CD4-positive, alpha-beta T cell (primary cell): ENCODE measurements at regions not wholly inside any gene's neighbourhood (a gene's known extent, or its start where the extent isn't known, plus 50 kb on each side); places are given as distances from the start of the nearest gene placed in this dataset.

Source experiments
- ATAC-seq: fragments of 200-7000 bp; cut with Tn5 transposase; one replicate; pipeline ENCODE4 v1.10.0; 2022; ENCODE audit warnings: mild to moderate bottlenecking; ENCODE audit not compliant: poor library complexity
- CTCF ChIA-PET: fragments of 350-600 bp; sonication (Branson Sonifier 250); formaldehyde crosslinking; loops from one replicate; lab custom pipeline; 2021; ENCODE audit warnings: antibody characterized with exemption, inconsistent platforms; lab: Charles Lee
- POLR2A ChIA-PET: fragments of 350-600 bp; sonication (Branson Sonifier 250); formaldehyde crosslinking; loops from one replicate; lab custom pipeline; 2021; ENCODE audit warnings: antibody characterized with exemption, inconsistent platforms; lab: Charles Lee
- DNase-seq, 14 experiments: peaks; one replicate each; pipeline ENCODE4 v3.0.0-alpha.2; 2013 to 2020; ENCODE audit warnings: mixed read lengths in 2 of 14
- H3K27ac ChIP-seq, 2 donors: one replicate each; pipeline versions ENCODE4 v1.5.1 to v1.7.0; 2013; ENCODE audit warnings: low read length in 2 of 2, low read depth in 1 of 2, mild to moderate bottlenecking in 1 of 2
- H3K27me3 ChIP-seq, 2 experiments: 1 replicate in 1 of 2; 2 replicates in 1 of 2; pipeline versions ENCODE4 v1.6.1 to v1.7.0; 2013; ENCODE audit warnings: low read length in 2 of 2, control low read depth in 1 of 2, mild to moderate bottlenecking in 1 of 2, moderate library complexity in 1 of 2; ENCODE audit not compliant: insufficient read depth in 2 of 2, control insufficient read depth in 1 of 2
- H3K36me3 ChIP-seq: one replicate; pipeline ENCODE4 v1.6.1; 2013; ENCODE audit warnings: low read length, control low read depth; ENCODE audit not compliant: insufficient read depth
- H3K4me1 ChIP-seq: one replicate; pipeline ENCODE4 v1.6.1; 2013; ENCODE audit warnings: low read length, control low read depth; ENCODE audit not compliant: insufficient read depth
- H3K4me3 ChIP-seq: one replicate; pipeline ENCODE4 v1.5.1; 2013; ENCODE audit warnings: mild to moderate bottlenecking, low read length, moderate library complexity
- H3K9me3 ChIP-seq, 2 experiments: 1 replicate in 1 of 2; 2 replicates in 1 of 2; pipeline versions ENCODE4 v1.6.1 to v1.7.0; 2013; ENCODE audit warnings: low read length in 2 of 2, mild to moderate bottlenecking in 2 of 2, control low read depth in 1 of 2, moderate library complexity in 1 of 2; ENCODE audit not compliant: control insufficient read depth in 1 of 2, insufficient read depth in 1 of 2
- H3K27ac Mint-ChIP-seq: one replicate; pipeline ENCODE4 v1.8.0; 2020; ENCODE audit warnings: mixed read lengths
- H3K27me3 Mint-ChIP-seq: one replicate; pipeline ENCODE4 v1.8.0; 2021; ENCODE audit warnings: mixed read lengths
- H3K36me3 Mint-ChIP-seq: one replicate; pipeline ENCODE4 v1.8.0; 2021; ENCODE audit warnings: low read depth, mixed read lengths
- H3K4me1 Mint-ChIP-seq: one replicate; pipeline ENCODE4 v1.8.0; 2021; ENCODE audit warnings: low read depth, mixed read lengths
- H3K4me3 Mint-ChIP-seq: one replicate; pipeline ENCODE4 v1.8.0; 2020; ENCODE audit warnings: mild to moderate bottlenecking, mixed read lengths
- H3K9me3 Mint-ChIP-seq: one replicate; pipeline ENCODE4 v1.8.0; 2020; ENCODE audit warnings: mixed read lengths
- intact Hi-C, 2 experiments: fragments of 100-400 bp; cut with DNase I in 1 of 2; cut with micrococcal nuclease in 1 of 2; formaldehyde crosslinking; loops; one replicate each; pipeline versions ENCODE4 v1.15.1 to v1.9.0; 2023 to 2025; cut with DNase I, micrococcal nuclease
- TF ChIP-seq, protein P1 (sequence below): fragments of 200-600 bp; IDR thresholded peaks from one replicate; pipeline ENCODE4 v1.8.0; 2022; ENCODE audit warnings: antibody characterized with exemption, mild to moderate bottlenecking

DNA sequence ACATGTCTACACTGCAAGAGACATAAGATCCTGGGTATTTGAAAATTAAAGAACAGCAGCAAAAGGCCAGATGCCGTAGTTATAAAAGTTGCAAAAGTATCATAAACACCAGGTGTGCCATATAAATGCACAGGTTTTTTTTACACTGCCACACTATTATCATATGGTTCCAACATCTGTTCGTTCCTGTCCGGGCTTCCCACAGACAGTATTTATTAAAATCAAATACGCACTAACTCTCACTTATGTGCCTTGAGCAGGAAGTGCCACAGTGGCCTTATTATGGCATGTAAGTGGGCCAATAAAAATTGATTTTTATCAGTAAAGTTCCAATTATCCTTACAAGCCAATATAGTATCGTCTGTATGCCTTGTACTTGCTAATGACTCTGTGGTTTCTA lies 873.2 kb downstream of the RPA4 start:
- DNase-seq (no peak), ATAC-seq (no peak)
- no peaks in the 10 kb centered on the region for H3K4me1 ChIP-seq
- H3K36me3 ChIP-seq: no peaks in the 10 kb centered on the region
- Mint-ChIP-seq H3K36me3 (no peaks in the 10 kb centered on the region), H3K27me3 (no peaks in the 10 kb centered on the region), H3K9me3 (no peaks in the 10 kb centered on the region), H3K27ac (no peak overlapping the region), H3K4me3 (no peak overlapping the region), H3K4me1 (no peaks in the 10 kb centered on the region)
- no peak overlapping the region for H3K4me3 ChIP-seq
- intact Hi-C loops: no loop called here
- TF ChIP-seq, protein P1, sequence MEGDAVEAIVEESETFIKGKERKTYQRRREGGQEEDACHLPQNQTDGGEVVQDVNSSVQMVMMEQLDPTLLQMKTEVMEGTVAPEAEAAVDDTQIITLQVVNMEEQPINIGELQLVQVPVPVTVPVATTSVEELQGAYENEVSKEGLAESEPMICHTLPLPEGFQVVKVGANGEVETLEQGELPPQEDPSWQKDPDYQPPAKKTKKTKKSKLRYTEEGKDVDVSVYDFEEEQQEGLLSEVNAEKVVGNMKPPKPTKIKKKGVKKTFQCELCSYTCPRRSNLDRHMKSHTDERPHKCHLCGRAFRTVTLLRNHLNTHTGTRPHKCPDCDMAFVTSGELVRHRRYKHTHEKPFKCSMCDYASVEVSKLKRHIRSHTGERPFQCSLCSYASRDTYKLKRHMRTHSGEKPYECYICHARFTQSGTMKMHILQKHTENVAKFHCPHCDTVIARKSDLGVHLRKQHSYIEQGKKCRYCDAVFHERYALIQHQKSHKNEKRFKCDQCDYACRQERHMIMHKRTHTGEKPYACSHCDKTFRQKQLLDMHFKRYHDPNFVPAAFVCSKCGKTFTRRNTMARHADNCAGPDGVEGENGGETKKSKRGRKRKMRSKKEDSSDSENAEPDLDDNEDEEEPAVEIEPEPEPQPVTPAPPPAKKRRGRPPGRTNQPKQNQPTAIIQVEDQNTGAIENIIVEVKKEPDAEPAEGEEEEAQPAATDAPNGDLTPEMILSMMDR: no peak
- no peaks in the 10 kb centered on the region for H3K9me3 ChIP-seq
- H3K27ac ChIP-seq: no peak overlapping the region
- ChIA-PET CTCF (interaction anchor here (1.1 kb wide), 1 partner anchor 18 kb away, joined by 3 read pairs; no protein-coding TSS in a partner anchor), POLR2A (no interaction called here)
- no peaks in the 10 kb centered on the region for H3K27me3 ChIP-seq

DNA sequence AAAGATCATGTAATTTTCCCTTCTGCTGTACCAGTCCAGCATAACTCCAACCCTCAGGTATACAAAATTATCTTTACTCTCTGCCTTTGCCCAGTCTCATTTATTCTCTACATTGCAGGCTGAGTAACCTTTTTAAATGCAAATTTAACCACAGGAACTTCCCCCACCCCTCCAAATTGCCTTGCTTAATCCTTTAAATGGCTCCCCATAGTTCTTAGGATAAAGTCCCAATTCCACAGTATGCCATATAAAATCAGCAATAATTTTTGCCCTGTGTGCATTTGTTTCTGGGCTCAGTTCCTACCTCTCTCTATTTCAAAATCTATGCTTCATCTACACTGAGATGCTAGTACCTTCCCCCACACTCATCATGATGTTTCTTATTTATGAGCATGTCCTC lies 879.7 kb downstream of the RPA4 start:
- H3K4me3 Mint-ChIP-seq: no peak overlapping the region
- DNase-seq (no peak), ATAC-seq (no peak)
- H3K9me3 Mint-ChIP-seq: no peaks in the 10 kb centered on the region
- H3K27ac Mint-ChIP-seq: no peak overlapping the region
- H3K4me1 Mint-ChIP-seq: no peaks in the 10 kb centered on the region
- POLR2A ChIA-PET: no interaction called here
- no peaks in the 10 kb centered on the region for H3K4me1 ChIP-seq
- H3K9me3 ChIP-seq: no peaks in the 10 kb centered on the region
- no peaks in the 10 kb centered on the region for H3K36me3 ChIP-seq
- H3K27me3 Mint-ChIP-seq: no peaks in the 10 kb centered on the region
- no peak overlapping the region for H3K4me3 ChIP-seq
- intact Hi-C loops: no loop called here
- no peaks in the 10 kb centered on the region for H3K27me3 ChIP-seq
- H3K36me3 Mint-ChIP-seq: no peaks in the 10 kb centered on the region
- H3K27ac ChIP-seq: no peak overlapping the region
- CTCF ChIA-PET: no interaction called here
- TF ChIP-seq, protein P1: no peak

DNA sequence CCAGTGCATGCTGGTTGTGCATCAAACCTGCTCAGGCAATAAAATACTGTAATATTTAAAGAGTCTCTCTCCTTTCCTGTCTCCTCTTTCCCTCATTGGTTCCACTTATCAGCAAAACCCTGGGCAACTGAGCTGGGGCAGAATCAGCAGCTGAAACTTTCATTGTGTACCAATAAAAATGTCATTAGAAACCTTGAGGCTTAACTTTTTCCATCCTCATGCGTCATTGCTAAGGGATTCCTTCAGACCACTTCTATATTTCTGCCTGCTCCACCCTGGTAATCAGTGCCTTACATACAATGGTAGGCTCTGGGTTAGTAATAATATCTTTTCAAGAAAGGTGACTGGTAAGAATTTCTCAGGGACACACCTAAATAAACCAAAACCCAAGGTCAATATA lies 880.3 kb downstream of the RPA4 start:
- no peaks in the 10 kb centered on the region for H3K36me3 Mint-ChIP-seq
- CTCF ChIA-PET: no interaction called here
- Histone ChIP-seq H3K36me3 (no peaks in the 10 kb centered on the region), H3K9me3 (no peaks in the 10 kb centered on the region), H3K27ac (no peak overlapping the region), H3K27me3 (no peaks in the 10 kb centered on the region), H3K4me3 (no peak overlapping the region), H3K4me1 (no peaks in the 10 kb centered on the region)
- ATAC-seq: no peak
- TF ChIP-seq, protein P1: no peak
- intact Hi-C loops: no loop called here
- H3K4me3 Mint-ChIP-seq: no peak overlapping the region
- no peak overlapping the region for H3K27ac Mint-ChIP-seq
- POLR2A ChIA-PET: no interaction called here
- no peaks in the 10 kb centered on the region for H3K9me3 Mint-ChIP-seq
- no peaks in the 10 kb centered on the region for H3K4me1 Mint-ChIP-seq
- no peaks in the 10 kb centered on the region for H3K27me3 Mint-ChIP-seq
- no peak for DNase-seq
